Stimulated activated CD8-positive, alpha-beta memory T cell treated with anti-CD3 and anti-CD28 coated beads, Interleukin-15, amount 100 ng/mL, for 48 hours (primary cell): ENCODE measurements at regions not wholly inside any gene's neighbourhood (a gene's known extent, or its start where the extent isn't known, plus 50 kb on each side); places are given as distances from the start of the nearest gene placed in this dataset.
"Not testable (repeated sequence)": the region's sequence is repeated elsewhere in the genome, so short reads cannot be mapped to it uniquely, and the experiment has no call there.

Source experiments
- DNase-seq, 2 donors: peaks; one replicate each; pipeline ENCODE4 v3.0.0-alpha.2; 2020; ENCODE audit warnings: low read depth in 2 of 2

- DNase-seq = no peak
These were observed 1193.7 kb downstream of the GALC start for GRCh38 chr14:86799244-86799647.

GRCh38 chr14:86798330-86798729 lies 1194.7 kb downstream of the GALC start:
- DNase-seq = no peak

- no peak for DNase-seq
These were observed 1196.0 kb downstream of the GALC start for GRCh38 chr14:86797075-86797351.

GRCh38 chr14:86796221-86797074 lies 1196.5 kb downstream of the GALC start:
- DNase-seq = no peak

GRCh38 chr14:86794689-86795088 lies 1198.3 kb downstream of the GALC start:
- DNase-seq = no peak

GRCh38 chr14:86790408-86791364 lies 1202.3 kb downstream of the GALC start:
- DNase-seq = no peak

- no peak for DNase-seq
These were observed 1204.8 kb downstream of the GALC start for GRCh38 chr14:86788224-86788623.

GRCh38 chr14:86787717-86788116 lies 1205.3 kb downstream of the GALC start:
- no peak for DNase-seq

- no peak for DNase-seq
These were observed 1210.8 kb downstream of the GALC start for GRCh38 chr14:86782092-86782580.

- DNase-seq = no peak
These were observed 1212.0 kb downstream of the GALC start for GRCh38 chr14:86780876-86781510.

- DNase-seq = no peak
These were observed 1212.5 kb downstream of the GALC start for GRCh38 chr14:86780461-86780860.

- no peak for DNase-seq
These were observed 1213.6 kb downstream of the GALC start for GRCh38 chr14:86779416-86779815.

- DNase-seq = no peak
These were observed 1214.9 kb downstream of the GALC start for GRCh38 chr14:86777963-86778602.

- not testable (repeated sequence) for DNase-seq
These were observed 1217.1 kb downstream of the GALC start for GRCh38 chr14:86775896-86776295.

GRCh38 chr14:86774916-86775315 lies 1218.1 kb downstream of the GALC start:
- DNase-seq = no peak

- DNase-seq = no peak
These were observed 1220.9 kb downstream of the GALC start for GRCh38 chr14:86772075-86772474.

- no peak for DNase-seq
These were observed 1222.8 kb downstream of the GALC start for GRCh38 chr14:86770186-86770585.

- DNase-seq = no peak
These were observed 1226.5 kb downstream of the GALC start for GRCh38 chr14:86766469-86766868.

- no peak for DNase-seq
These were observed 1231.4 kb downstream of the GALC start for GRCh38 chr14:86761611-86762010.

- DNase-seq = no peak
These were observed 1226.7 kb downstream of the FLRT2 start for GRCh38 chr14:86756521-86757190.

GRCh38 chr14:86750488-86750887 lies 1220.5 kb downstream of the FLRT2 start:
- not testable (repeated sequence) for DNase-seq
